Panc1 (cell line): ENCODE measurements at regions not wholly inside any gene's neighbourhood (a gene's known extent, or its start where the extent isn't known, plus 50 kb on each side); places are given as distances from the start of the nearest gene placed in this dataset.
A peak's percentile ranks its signal among the peaks of the same experiment; 100 is the strongest.

Experiments
- POLR2AphosphoS5 ChIP-seq: IDR thresholded peaks from 2 replicates; pipeline ENCODE4 v1.6.1; 2012; ENCODE audit warnings: mild to moderate bottlenecking, low read depth, low read length, moderate library complexity
- REST ChIP-seq, 2 experiments: IDR thresholded peaks; 2 replicates each; pipeline ENCODE4 v1.6.1; 2011 to 2012; ENCODE audit warnings: low read depth in 2 of 2, control low read depth in 1 of 2, low read length in 1 of 2, mild to moderate bottlenecking in 1 of 2, moderate library complexity in 1 of 2; ENCODE audit not compliant: insufficient read depth in 1 of 2
- SIN3A ChIP-seq: IDR thresholded peaks from 2 replicates; pipeline ENCODE4 v1.6.1; 2012; ENCODE audit warnings: low read depth, mild to moderate bottlenecking, low read length, moderate library complexity, borderline replicate concordance; ENCODE audit not compliant: insufficient read depth
- TCF7L2 ChIP-seq: IDR thresholded peaks from 2 replicates; pipeline ENCODE4 v1.6.1; 2011; ENCODE audit warnings: mild to moderate bottlenecking, low read depth, low read length, inconsistent platforms
- TF ChIP-seq, protein P1 (sequence below): fragments of 450-650 bp; IDR thresholded peaks from 2 replicates; pipeline ENCODE4 v1.5.1; 2017; ENCODE audit warnings: mild to moderate bottlenecking

- TF ChIP-seq, protein P1, sequence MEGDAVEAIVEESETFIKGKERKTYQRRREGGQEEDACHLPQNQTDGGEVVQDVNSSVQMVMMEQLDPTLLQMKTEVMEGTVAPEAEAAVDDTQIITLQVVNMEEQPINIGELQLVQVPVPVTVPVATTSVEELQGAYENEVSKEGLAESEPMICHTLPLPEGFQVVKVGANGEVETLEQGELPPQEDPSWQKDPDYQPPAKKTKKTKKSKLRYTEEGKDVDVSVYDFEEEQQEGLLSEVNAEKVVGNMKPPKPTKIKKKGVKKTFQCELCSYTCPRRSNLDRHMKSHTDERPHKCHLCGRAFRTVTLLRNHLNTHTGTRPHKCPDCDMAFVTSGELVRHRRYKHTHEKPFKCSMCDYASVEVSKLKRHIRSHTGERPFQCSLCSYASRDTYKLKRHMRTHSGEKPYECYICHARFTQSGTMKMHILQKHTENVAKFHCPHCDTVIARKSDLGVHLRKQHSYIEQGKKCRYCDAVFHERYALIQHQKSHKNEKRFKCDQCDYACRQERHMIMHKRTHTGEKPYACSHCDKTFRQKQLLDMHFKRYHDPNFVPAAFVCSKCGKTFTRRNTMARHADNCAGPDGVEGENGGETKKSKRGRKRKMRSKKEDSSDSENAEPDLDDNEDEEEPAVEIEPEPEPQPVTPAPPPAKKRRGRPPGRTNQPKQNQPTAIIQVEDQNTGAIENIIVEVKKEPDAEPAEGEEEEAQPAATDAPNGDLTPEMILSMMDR, result peak; percentile 13; the same call in 1 of the 2 replicates
- no peak for TF ChIP-seq POLR2AphosphoS5
- TF ChIP-seq TCF7L2, result no peak
- no peak for TF ChIP-seq REST (IDR thresholded peaks at IDR 0.05; ENCODE audit: insufficient read depth in 1 of 2, low read depth in 2 of 2, low read length in 1 of 2)
- no peak for TF ChIP-seq SIN3A
Measured at GRCh38 chrX:25442499-25442898, 426.7 kb upstream of the ARX start.
